Skeletal muscle tissue (tissue), 3 donors: ENCODE measurements at regions not wholly inside any gene's neighbourhood (a gene's known extent, or its start where the extent isn't known, plus 50 kb on each side); places are given as distances from the start of the nearest gene placed in this dataset.

Experiments used
- H3K27ac ChIP-seq: one replicate; pipeline ENCODE4 v1.7.0; 2013; ENCODE audit warnings: mild to moderate bottlenecking, low read depth, low read length, inconsistent platforms
- H3K27me3 ChIP-seq, 3 donors: one replicate each; pipeline ENCODE4 v1.7.0; 2013; ENCODE audit warnings: low read length in 3 of 3; ENCODE audit not compliant: control insufficient read depth in 3 of 3, insufficient read depth in 3 of 3
- H3K36me3 ChIP-seq, 3 donors: one replicate each; pipeline ENCODE4 v1.7.0; 2013; ENCODE audit warnings: low read length in 3 of 3; ENCODE audit not compliant: control insufficient read depth in 3 of 3, insufficient read depth in 3 of 3
- H3K4me1 ChIP-seq, 3 donors: one replicate each; pipeline ENCODE4 v1.7.0; 2013; ENCODE audit warnings: low read length in 3 of 3, mild to moderate bottlenecking in 3 of 3; ENCODE audit not compliant: control insufficient read depth in 3 of 3, insufficient read depth in 3 of 3
- H3K4me3 ChIP-seq, 3 donors: one replicate each; pipeline ENCODE4 v1.7.0; 2013; ENCODE audit warnings: low read length in 3 of 3
- H3K9ac ChIP-seq, 3 donors: one replicate each; pipeline ENCODE4 v1.7.0; 2013; ENCODE audit warnings: low read length in 3 of 3, mild to moderate bottlenecking in 3 of 3, moderate library complexity in 2 of 3, low read depth in 1 of 3
- H3K9me3 ChIP-seq, 3 donors: one replicate each; pipeline ENCODE4 v1.7.0; 2013; ENCODE audit warnings: low read length in 3 of 3; ENCODE audit not compliant: control insufficient read depth in 3 of 3
- donor health status: Osteomylitis.

GRCh38 chr13:73730014-73730413 lies 404.2 kb downstream of the KLF12 start:
- H3K36me3 ChIP-seq, result no peaks in the 10 kb centered on the region
- H3K4me1 ChIP-seq, result no peaks in the 10 kb centered on the region
- no peaks in the 10 kb centered on the region for H3K27me3 ChIP-seq
- H3K9ac ChIP-seq, result no peak overlapping the region
- no peak overlapping the region for H3K4me3 ChIP-seq
- no peaks in the 10 kb centered on the region for H3K9me3 ChIP-seq
- H3K27ac ChIP-seq, result no peak overlapping the region

GRCh38 chr13:73729046-73729445 lies 405.2 kb downstream of the KLF12 start:
- H3K9ac ChIP-seq, result no peak overlapping the region
- H3K4me3 ChIP-seq, result no peak overlapping the region
- H3K27ac ChIP-seq, result no peak overlapping the region
- no peaks in the 10 kb centered on the region for H3K36me3 ChIP-seq
- no peaks in the 10 kb centered on the region for H3K9me3 ChIP-seq
- H3K27me3 ChIP-seq, result no peaks in the 10 kb centered on the region
- no peaks in the 10 kb centered on the region for H3K4me1 ChIP-seq

- Histone ChIP-seq H3K27me3 (no peaks in the 10 kb centered on the region), H3K9ac (no peak overlapping the region), H3K4me1 (no peaks in the 10 kb centered on the region), H3K27ac (no peak overlapping the region), H3K9me3 (no peaks in the 10 kb centered on the region), H3K4me3 (no peak overlapping the region), H3K36me3 (no peaks in the 10 kb centered on the region)
Observed at GRCh38 chr13:73722120-73722519, 412.1 kb downstream of the KLF12 start.

GRCh38 chr13:73721571-73721970 lies 412.6 kb downstream of the KLF12 start:
- H3K27me3 ChIP-seq, result no peaks in the 10 kb centered on the region
- H3K4me3 ChIP-seq, result no peak overlapping the region
- no peak overlapping the region for H3K27ac ChIP-seq
- H3K9ac ChIP-seq, result no peak overlapping the region
- H3K4me1 ChIP-seq, result no peaks in the 10 kb centered on the region
- no peaks in the 10 kb centered on the region for H3K36me3 ChIP-seq
- no peaks in the 10 kb centered on the region for H3K9me3 ChIP-seq

GRCh38 chr13:73720216-73720840 lies 413.9 kb downstream of the KLF12 start:
- Histone ChIP-seq H3K36me3 (peaks cover 0 to 2% (median 0%) of the 10 kb centered on the region in 3 donors), H3K4me1 (no peaks in the 10 kb centered on the region)

GRCh38 chr13:73718246-73718645 lies 416.0 kb downstream of the KLF12 start:
- Histone ChIP-seq H3K4me3 (no peak overlapping the region), H3K36me3 (peaks cover 6 to 9% (median 6%) of the 10 kb centered on the region in 3 donors), H3K27me3 (no peaks in the 10 kb centered on the region), H3K9ac (no peak overlapping the region), H3K4me1 (no peaks in the 10 kb centered on the region), H3K9me3 (no peaks in the 10 kb centered on the region), H3K27ac (no peak overlapping the region)

More at GRCh38 chr13:73720216-73720840, 413.9 kb downstream of the KLF12 start:
- Histone ChIP-seq H3K9ac (no peak overlapping the region), H3K27me3 (no peaks in the 10 kb centered on the region), H3K27ac (no peak overlapping the region), H3K9me3 (no peaks in the 10 kb centered on the region), H3K4me3 (no peak overlapping the region)

GRCh38 chr13:73717632-73718031 lies 416.6 kb downstream of the KLF12 start:
- Histone ChIP-seq H3K9ac (no peak overlapping the region), H3K36me3 (peaks cover 6 to 9% (median 7%) of the 10 kb centered on the region in 3 donors), H3K4me1 (no peaks in the 10 kb centered on the region), H3K27me3 (no peaks in the 10 kb centered on the region), H3K9me3 (no peaks in the 10 kb centered on the region), H3K27ac (no peak overlapping the region), H3K4me3 (no peak overlapping the region)

- Histone ChIP-seq H3K4me1 (no peaks in the 10 kb centered on the region), H3K27me3 (no peaks in the 10 kb centered on the region), H3K9me3 (no peaks in the 10 kb centered on the region), H3K27ac (no peak overlapping the region), H3K4me3 (no peak overlapping the region), H3K9ac (no peak overlapping the region), H3K36me3 (peaks cover 6 to 11% (median 9%) of the 10 kb centered on the region in 3 donors)
Observed at GRCh38 chr13:73715911-73716510, 418.2 kb downstream of the KLF12 start.

- Histone ChIP-seq H3K4me1 (no peaks in the 10 kb centered on the region), H3K4me3 (no peak overlapping the region), H3K27ac (no peak overlapping the region), H3K9ac (no peak overlapping the region), H3K9me3 (no peaks in the 10 kb centered on the region), H3K36me3 (peaks cover 6 to 11% (median 9%) of the 10 kb centered on the region in 3 donors), H3K27me3 (no peaks in the 10 kb centered on the region)
Observed at GRCh38 chr13:73715114-73715910, 418.9 kb downstream of the KLF12 start.

- H3K4me1 ChIP-seq, result no peaks in the 10 kb centered on the region
- H3K9me3 ChIP-seq, result no peaks in the 10 kb centered on the region
- H3K9ac ChIP-seq, result no peak overlapping the region
- no peak overlapping the region for H3K4me3 ChIP-seq
- H3K27ac ChIP-seq, result no peak overlapping the region
- H3K27me3 ChIP-seq, result no peaks in the 10 kb centered on the region
- H3K36me3 ChIP-seq, result peaks cover 6 to 11% (median 9%) of the 10 kb centered on the region in 3 donors
Observed at GRCh38 chr13:73714522-73714921, 419.7 kb downstream of the KLF12 start.
